HG02610 (cell line): ENCODE measurements at regions not wholly inside any gene's neighbourhood (a gene's known extent, or its start where the extent isn't known, plus 50 kb on each side); places are given as distances from the start of the nearest gene placed in this dataset.

ENCODE experiments used
- ATAC-seq: cut with Tn5 transposase; IDR thresholded peaks from one replicate; pipeline ENCODE4 v1.9.1; 2021; ENCODE audit warnings: mild to moderate bottlenecking, moderate library complexity; ENCODE audit not compliant: unreplicated experiment

GRCh38 chr2:168375195-168375798, 80.8 kb upstream of the CERS6 start:
- no peak for ATAC-seq

GRCh38 chr2:168378960-168379669, 77.0 kb upstream of the CERS6 start:
- no peak for ATAC-seq

DNA sequence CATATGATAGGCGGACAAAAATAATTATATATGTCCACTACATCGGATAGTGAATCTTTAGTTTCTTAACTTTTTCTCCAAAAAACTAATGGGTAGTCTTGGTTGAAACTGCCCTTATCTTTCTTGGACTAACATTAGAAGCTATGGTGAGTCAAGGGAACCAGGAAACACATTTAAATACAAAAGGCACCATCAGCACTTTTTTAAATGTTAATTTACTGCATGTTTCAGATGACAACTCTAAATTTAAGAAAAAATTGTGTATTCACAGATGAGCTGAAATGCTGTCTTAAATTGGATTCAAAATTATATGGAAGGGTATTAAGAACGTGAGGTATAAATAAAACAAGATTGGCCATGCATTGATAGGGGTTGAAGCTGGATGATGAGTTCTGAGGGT, 75.6 kb upstream of the CERS6 start:
- ATAC-seq: no peak

GRCh38 chr2:168392024-168392423, 64.0 kb upstream of the CERS6 start:
- ATAC-seq: no peak

- ATAC-seq: no peak
Measured at GRCh38 chr2:168392797-168393196, 63.3 kb upstream of the CERS6 start.

DNA sequence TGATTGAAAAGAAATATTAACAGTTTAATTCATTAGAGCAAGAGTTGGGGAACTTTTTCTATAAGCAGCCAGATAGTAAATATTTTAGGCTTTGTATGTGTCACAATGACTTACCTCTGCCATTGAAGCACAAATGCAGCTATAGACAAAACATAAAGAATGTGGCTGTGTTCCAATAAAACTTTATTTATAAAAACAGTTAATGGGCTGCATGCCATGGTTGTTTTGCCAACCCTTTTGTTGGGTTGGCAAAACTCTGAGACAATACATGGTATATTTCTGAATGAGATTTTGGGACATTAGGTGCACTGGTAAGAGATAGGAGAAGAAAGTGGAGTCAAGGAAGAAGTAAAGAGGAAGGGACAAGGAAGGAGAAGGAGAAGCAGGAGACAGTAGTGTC, 61.8 kb upstream of the CERS6 start:
- ATAC-seq: no peak

GRCh38 chr2:168396131-168396530, 59.9 kb upstream of the CERS6 start:
- ATAC-seq: no peak

GRCh38 chr2:168397629-168398028, 58.4 kb upstream of the CERS6 start:
- no peak for ATAC-seq

GRCh38 chr2:168401048-168401556, 55.0 kb upstream of the CERS6 start:
- no peak for ATAC-seq

DNA sequence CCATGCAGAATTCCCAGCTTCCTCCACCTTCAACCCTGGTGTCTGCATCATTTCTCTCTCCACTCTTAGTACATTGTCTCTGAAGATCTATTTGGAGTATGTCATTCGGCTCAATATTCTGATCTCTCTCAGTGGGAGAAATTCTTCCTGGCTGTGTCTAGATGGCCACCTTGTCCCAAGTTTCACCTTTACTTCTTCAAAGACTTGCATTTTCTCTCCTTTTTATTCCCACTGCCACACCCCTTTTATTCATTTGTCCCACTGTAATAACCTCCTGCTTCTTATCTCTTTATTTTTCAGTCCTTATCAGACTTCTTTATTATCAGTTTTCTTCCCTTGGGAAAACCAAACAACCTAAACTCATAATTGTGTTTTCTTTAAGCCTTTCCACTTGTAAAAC, 54.3 kb upstream of the CERS6 start:
- no peak for ATAC-seq

DNA sequence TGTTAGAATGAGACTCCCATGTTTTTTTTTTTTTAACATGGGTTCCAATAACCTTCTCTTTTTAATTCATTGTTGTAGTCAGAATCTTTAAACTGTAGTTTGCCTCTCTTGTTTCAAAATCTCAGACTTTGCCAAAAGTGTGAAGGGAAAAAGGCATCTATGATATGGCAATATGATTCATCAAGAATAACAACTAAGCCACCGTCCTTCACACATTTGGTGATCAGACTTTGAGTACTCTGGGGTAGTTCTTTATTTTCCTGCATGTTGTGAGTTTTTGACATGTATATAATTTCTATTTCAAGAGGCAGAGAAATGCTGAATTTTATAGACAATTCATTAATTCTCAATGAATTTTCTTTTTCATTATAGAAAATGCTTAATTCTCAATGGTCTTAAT, 53.5 kb upstream of the CERS6 start:
- ATAC-seq: no peak

GRCh38 chr2:168403736-168404135, 52.3 kb upstream of the CERS6 start:
- no peak for ATAC-seq

- ATAC-seq: no peak
Measured at GRCh38 chr2:168404764-168405163, 51.3 kb upstream of the CERS6 start.
